Vagina (tissue), 2 donors: ENCODE measurements at regions not wholly inside any gene's neighbourhood (a gene's known extent, or its start where the extent isn't known, plus 50 kb on each side); places are given as distances from the start of the nearest gene placed in this dataset.

Experiments
- CTCF ChIP-seq, 3 experiments: fragments of 450-650 bp in 2 of 3; fragments of 200-600 bp in 1 of 3; sonication (generic) in 1 of 3; IDR thresholded peaks; one replicate each; pipeline ENCODE4 v1.5.1; 2017 to 2019; ENCODE audit warnings: antibody characterized with exemption in 3 of 3, mild to moderate bottlenecking in 2 of 3, moderate library complexity in 2 of 3
- POLR2A ChIP-seq, 2 donors: fragments of 450-650 bp; IDR thresholded peaks; one replicate each; pipeline ENCODE4 v1.6.1; 2017; ENCODE audit warnings: antibody characterized with exemption in 2 of 2, mild to moderate bottlenecking in 2 of 2, moderate library complexity in 2 of 2
- POLR2AphosphoS5 ChIP-seq, 2 donors: sonication (generic); formaldehyde crosslinking; IDR thresholded peaks; one replicate each; pipeline ENCODE4 v1.9.0; 2017; ENCODE audit warnings: antibody characterized with exemption in 2 of 2, mild to moderate bottlenecking in 2 of 2, low read depth in 1 of 2; ENCODE audit not compliant: insufficient read depth in 1 of 2

GRCh38 chr15:96158938-96159337, 171.6 kb upstream of the NR2F2 start:
- no peak for TF ChIP-seq CTCF (IDR thresholded peaks at IDR 0.05)
- TF ChIP-seq POLR2A (IDR thresholded peaks at IDR 0.05) = no peak
- TF ChIP-seq POLR2AphosphoS5 (IDR thresholded peaks at IDR 0.05; ENCODE audit: insufficient read depth in 1 of 2, low read depth in 1 of 2) = peak in 1 of 2 donors; percentile 88
